ENCODE measurements at regions not wholly inside any gene's neighbourhood (a gene's known extent, or its start where the extent isn't known, plus 50 kb on each side); places are given as distances from the start of the nearest gene placed in this dataset.
"Not testable (repeated sequence)": the region's sequence is repeated elsewhere in the genome, so short reads cannot be mapped to it uniquely, and the experiment has no call there.

DNA sequence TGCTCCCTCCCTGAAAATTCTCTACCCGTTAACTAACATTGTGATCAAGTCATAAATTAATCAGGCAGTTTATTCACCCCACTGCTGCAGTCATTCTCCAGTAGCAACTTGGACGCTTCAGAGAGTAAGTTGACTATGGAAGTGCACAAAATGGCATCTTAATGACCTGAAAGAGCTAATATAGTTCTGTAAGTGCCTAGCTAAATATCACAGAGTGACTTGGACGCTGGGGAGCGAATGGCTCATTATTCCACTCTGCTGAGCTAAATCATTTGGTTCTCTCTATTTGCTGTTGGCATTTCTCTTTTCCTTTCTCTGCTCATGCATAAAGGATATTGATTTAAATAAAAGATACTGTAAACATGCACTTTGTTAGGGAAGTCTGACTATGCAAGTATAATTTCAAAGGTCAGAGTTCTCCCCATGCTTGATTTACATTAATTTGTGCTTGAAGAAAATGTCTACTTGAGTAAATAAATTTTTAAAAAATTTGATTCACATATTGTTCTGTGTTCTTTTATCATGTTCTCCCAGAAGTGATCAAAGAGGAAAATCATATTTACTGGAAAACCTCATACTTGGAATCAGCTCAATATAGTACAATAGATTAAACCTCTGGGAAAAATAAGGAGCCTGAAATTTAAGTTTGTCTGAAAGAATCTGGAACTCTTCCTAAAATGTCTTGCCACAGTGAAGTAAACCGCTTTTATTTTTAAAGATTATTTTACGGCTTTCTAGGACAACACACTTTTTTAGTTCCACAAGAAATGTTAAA is 169.5 kb upstream of the HAPLN1 start:
- DNase-seq = peak; percentile 39

DNA sequence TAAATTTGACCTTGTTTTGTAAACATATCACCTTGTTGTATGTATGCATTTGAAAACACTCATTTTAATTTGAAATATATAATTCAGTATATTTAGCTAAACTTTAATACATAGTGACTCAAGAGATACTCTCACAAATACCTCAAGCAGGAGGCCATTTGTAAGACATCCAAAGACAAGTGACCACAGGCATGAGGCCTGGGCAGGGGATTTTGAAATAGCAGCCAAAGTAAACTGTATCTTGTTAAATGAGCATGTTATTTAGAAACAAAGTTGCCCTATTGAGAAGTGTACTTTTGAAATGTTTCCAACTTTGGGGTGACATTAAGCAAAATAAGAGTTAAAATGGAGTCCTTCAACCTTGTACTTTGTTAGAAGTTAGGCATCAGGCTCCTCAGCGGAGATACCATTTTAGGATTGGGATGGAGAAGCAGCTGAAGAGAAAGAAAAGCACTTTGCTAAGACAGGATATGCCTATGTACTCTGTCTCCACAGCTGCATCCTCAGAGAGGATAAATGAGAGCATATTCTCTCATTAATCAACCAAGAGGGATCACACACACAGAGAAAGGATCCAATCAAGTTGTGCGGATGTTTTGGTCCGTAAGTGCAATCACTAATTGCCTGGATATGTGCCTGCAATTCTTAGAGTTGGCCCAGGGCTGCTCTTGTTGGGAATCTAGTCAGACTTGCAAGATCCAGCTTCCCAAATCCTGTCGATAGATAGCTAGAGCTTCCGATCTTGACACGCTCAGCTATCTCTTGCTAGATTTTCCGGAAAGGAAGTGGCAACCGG is 157.5 kb upstream of the HAPLN1 start:
- DNase-seq = no peak

DNA sequence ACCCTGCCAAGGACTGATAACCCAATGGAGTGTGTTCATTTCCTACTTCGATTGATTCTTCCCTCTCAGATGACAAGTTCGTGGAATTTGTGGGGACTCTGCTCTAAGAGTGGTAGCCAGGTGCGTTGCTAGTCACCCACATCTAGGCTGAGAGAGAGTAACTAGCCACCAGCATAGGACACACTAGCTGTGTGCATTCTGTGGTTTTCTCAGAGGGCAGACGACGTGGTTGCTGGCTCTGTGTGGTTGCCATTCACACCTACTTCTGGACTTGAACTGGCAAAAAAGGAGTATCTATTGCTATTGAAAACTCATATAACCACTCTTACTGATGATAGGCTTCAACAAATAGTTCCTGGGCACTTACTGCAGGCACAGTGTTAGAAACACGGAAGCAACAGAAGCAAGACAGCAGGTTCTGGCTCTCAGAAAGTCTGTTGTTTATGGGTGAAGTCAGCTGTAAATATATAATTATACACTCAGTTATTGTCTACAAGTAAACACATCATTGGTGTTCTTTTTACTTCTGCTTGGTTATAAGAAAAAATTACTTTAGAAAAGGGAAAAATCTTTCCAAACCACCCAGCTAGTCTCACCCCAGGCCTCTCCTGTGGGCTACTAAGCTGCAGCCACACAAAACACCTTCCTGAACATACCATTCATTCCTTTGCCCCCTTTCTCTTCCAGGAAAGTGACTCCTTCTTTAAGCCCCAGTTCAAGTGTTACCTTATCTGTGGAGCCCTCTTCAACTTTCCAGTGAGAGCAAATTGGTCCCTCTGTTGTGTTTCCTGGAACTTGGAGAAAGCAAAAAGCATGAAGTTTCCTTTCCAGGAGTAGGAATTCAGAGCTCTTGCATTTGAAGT is 151.1 kb upstream of the HAPLN1 start:
- DNase-seq = no peak

DNA sequence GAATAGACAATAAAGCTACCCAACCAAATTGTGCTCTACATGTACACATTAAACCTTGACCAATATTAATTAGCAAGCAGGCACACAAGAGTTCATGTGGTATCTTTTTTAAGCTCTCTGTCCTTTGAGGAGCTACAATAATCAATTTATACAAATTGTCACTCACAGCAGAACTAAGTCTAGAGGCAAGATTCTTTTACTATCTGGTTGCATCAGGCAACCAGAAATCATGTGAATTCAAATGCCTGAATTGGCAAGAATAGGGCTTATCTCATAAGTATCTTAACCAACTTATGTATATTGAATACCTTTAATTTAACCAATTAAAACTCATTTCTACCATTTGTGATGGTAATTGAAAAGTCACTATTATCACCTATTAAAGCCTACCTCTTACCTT is 145.5 kb upstream of the HAPLN1 start:
- no peak for DNase-seq

DNA sequence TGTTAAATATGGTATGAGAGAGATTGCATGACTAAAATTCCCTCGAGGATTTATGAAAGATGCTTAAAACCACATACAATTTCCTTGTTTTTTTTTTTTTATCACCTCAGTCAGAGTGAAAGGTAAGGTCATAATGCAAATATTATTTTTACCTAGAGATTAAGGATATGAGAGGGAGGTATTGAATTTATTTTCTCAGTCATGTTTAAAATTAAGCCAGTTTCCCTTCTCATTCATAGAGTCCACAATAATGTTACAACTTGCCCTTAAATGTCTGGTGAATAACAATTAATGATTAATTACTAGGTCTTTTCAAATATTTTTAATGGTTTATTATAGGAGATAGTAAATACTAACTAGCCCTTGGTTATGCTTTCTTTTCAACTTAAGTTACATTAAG is 144.9 kb upstream of the HAPLN1 start:
- DNase-seq = no peak

DNA sequence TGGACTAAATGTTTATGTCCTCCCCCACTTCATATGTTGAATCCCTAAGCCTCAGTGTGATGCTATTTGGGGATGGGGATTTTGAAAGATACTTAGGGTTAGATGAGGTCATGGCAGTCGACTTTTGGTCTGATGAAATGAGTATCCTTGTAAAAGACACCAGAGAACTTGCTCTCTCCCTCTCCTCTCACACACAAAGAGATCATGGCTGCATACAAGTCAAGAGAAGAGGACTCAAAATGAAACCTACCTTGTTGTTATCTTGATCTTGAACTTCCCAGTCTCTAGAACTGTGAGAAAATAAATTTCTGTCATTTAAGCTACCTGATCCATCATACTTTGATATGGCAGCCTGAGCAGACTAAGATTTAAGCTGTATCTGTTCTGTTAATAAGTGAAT is 144.0 kb upstream of the HAPLN1 start:
- DNase-seq = no peak

DNA sequence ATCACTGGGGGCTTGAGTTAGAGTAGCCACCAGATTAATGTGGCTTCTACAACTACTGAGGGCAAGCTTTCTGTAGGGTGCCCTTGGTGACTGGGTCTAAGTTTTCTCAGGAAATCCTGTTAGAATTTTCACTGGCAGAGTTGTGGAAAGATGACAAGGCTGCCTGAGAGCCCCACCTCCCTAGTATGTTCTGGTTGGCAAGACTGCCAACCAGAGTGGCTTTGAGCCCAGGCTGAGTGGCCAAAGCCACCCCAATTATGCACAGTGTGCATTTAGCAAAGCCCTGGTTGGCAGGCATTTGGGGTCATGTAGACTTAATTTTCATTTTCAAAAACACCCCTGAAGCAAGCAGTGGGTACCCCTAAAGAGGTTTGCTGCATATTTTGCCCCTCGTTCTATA is 136.7 kb upstream of the HAPLN1 start:
- no peak for DNase-seq

DNA sequence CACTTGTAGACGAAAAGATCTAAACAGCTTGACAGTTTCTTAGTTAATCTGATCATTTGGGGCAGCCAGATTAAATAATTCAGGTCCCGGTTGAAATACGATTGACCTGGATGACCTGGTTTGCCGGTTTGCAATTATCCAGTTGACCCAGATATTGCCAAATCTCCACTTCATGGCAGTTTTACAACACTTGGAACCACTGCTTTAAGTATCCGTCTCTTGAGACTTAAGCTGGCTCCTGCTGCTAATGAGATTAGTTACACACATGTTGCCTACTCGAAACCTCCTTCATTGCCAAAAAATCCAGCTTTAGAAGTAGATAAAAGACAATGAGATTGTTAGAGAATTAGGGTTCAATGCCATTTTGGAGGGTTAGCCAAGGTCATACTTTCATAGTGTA is 136.2 kb upstream of the HAPLN1 start:
- no peak for DNase-seq

DNA sequence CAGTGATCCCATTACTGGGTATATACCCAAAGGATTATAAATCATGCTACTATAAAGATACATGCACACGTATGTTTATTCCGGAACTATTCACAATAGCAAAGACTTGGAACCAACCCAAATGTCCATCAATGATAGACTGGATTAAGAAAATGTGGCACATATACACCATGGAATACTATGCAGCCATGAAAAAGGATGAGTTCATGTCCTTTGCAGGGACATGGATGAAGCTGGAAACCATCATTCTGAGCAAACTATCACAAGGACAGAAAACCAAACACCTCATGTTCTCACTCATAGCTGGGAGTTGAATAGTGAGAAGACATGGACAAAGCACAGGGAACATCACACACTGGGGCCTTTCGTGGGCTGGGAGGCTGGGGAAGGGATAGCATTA is 129.8 kb upstream of the HAPLN1 start:
- DNase-seq = not testable (repeated sequence)

DNA sequence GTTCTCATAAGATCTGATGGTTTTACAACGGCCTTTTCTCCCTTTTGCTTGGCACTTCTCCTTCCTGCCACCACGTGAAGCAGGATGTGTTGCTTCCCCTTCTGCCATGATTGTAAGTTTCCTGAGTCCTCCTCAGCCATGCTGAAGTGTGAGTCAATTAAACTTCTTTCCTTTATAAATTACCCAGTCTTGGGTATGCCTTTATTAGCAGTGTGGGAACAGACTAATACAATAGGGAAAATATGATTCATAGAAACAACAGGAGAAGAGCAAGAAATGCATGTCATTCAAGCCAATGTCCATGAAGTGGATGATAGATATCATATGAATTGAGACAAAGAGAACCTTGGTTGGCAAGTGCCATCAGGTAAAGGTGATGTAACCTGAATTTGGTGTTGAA is 128.3 kb upstream of the HAPLN1 start:
- no peak for DNase-seq

DNA sequence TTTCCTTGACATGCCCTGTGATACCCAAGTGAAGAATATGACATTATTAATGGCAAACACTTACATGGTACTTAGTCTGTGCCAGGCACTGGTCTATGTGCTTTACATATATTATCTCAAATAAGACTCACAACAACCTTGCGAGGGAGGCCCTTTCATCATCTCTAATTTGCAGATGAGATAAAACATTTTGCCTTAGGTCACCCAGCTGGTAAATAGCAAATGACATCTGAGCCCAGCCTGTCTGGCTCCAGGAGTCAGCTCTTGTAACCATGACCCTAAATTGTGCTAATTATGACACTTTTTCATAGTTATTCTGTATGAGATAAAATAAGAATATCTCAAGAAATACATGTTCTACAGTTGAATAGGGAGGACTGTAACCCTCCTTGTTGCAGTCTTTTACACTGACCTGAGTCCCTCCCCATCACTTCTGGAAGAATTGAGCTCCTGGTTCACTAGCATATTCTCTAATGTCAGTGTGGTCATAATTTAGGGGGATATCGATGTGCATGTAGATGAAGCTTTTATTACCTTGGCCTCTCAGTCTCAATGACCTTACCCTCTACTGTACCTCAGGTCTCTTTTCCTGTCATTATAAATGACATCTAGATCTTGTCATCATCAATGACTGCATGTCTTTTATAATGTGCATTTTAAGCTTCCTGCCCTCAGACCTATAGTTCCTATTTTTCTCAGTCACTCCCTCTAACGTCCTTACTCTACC is 126.1 kb upstream of the HAPLN1 start:
- DNase-seq = no peak

DNA sequence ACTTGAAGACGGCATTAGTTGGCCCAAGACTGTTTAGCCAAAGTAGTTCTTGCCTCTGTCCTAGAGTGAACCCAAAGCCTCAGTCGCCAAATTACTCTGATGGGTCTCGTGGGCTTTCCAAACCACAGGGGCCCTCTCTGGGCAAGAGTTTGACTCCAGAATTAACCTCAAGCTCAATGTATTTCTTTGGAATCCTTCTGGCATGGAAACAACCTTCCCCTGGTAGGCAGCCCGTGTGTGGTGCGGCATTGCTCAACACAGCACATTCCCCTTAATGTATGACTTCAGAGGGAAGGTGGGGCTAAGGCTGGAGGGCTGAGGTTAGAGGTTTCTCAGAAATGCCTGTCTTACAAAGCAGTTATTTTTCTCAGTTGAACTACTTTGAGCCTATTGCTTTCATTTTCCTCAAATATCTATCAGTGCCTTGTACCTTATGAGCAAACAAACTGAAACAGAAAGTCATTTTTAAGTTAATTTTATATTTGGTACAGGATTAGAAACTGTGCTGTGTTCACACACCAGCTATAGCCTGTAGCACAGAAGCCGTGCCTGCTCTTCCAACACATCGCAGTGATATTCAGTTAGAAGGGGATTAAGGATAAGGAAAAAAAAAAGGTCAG is 123.9 kb upstream of the HAPLN1 start:
- no peak for DNase-seq

DNA sequence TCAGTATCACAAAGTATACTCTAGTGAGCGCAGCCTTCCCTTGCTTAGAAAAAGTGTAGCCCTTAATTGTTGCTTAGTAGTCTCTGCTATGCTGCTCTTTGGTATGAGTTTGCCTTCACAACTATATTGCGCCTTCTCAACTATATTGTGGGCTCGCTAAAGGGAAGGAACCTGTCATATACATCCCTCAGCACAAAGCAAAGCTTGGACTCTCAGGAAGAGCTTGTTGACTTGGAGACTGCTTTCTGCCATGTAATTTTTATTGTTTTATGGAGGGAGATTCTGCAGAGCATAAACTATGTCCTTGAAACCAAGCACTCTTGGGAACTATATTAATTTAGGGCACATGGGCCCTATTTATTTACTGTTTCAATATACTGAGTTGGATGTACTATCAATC is 119.1 kb upstream of the HAPLN1 start:
- no peak for DNase-seq

DNA sequence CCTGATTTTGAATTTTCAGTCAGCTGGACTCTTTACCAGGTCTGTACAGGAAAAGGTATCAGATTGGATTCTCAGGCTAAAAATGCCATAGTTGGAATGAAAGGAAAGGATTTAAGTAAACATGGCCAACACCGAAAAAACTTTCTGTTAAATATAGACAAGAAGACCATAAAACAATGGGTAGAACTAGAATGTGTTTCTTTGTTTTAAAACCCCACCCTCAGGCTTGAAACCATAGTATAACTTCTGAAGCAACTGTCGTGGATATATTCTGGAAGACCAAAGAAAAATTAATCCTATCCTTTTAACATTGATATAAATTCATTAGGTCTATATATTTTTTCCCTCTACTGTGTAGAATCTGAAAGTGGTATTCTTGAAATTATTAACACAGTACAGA is 118.6 kb upstream of the HAPLN1 start:
- no peak for DNase-seq

DNA sequence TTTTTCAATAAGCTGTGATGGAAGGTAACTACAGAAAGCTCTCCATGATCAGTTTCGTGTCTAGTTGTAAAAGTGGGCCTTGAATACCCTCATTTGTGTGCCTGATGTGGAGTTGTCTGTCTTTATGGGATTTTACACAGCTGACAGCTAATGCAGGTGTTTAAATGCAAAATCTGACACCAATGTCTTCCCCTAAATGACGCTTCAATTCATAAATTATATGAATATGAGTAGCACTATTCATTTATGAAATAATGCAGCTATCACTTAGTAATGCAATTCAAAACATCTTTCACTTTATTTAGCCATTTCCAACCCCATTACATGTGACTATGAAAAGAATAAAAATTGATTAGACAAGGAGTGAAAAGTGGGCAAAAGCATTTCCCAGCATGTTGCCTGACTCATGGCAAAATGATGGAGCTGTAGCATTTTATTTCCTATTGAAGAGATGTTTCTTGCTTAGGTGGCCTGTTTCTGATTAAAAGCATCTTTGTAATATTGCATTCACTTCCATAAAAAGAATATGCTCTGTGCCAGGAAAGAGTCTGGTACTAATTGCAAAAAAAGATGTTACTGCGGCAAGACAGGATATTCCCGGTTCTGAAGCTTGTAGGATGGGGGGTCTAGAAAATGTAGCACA is 116.7 kb upstream of the HAPLN1 start:
- no peak for DNase-seq

DNA sequence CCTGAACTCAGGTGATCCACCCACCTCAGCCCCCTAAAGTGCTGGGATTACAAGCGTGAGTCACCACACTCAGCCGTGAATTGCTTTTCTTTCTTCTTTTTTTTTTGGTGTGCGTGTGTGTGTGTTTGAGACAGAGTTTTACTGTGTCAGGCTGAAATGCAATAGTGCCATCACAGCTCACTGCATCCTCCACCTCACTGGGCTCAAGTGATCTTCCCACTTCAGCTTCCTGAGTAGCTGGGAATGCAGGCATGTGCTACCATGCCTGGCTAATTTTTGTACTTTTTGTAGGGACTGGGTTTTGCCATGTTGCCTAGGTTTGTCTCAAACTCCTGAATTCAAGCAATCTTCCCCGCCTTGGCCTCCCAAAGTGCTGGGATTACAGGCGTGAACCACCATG is 113.7 kb upstream of the HAPLN1 start:
- DNase-seq = no peak

DNA sequence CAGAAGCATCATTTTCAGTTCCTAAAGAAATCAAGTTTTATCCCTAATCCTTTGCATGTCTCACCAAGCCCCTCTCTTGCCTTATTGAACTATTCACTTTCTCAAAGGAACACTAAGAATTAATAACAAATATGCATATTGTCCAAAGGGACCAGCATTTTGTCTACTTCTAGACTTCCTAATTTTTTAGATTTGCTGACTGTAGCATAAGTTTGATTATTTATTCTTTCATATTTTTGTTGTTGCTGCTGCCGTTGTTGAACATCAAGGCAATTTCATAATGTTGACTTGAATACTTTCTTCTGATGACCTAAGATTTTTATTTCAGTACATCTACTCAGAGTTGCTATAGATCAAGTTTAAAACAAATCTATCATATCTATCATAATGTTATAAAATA is 111.2 kb upstream of the HAPLN1 start:
- no peak for DNase-seq

DNA sequence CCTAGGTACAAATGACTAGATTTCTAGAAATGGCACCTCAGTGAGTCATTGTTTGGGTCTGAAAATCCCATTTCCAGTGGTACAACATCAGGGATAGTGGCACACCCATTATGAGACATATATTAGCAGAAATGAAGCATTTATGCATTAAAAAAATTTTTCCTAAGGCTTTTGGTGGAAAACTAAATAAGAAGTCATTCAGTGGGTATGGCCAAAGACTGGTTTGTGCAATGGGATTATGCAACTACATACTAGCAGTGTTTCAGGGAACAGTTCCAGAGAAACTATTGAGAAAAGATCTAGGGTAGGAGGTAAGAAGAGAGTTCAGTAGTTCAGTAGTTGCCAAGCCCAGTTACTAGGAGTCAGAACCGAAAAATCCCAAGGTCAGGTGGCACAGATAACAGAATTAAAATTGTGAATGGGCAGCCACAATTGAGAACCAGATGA is 106.5 kb upstream of the HAPLN1 start:
- no peak for DNase-seq

DNA sequence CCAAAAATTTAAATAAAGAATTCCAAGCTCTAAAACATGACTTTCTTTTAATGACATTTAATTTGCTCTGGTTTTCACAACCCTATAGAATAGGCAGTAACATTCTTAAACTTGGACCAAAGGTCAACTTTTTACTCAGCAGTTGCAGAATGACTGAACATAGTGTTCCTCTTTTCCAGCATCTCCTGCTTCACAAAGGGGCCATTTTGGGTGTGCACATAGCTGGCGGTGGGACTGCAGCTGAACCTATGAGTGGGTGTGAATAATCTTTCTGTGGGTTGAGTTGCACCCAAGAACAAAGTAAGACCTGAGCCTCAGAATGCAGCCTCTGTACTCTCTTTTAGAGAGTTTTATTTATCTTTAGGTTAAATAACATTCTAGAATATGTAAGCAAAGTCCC is 96.9 kb upstream of the HAPLN1 start:
- DNase-seq = no peak

DNA sequence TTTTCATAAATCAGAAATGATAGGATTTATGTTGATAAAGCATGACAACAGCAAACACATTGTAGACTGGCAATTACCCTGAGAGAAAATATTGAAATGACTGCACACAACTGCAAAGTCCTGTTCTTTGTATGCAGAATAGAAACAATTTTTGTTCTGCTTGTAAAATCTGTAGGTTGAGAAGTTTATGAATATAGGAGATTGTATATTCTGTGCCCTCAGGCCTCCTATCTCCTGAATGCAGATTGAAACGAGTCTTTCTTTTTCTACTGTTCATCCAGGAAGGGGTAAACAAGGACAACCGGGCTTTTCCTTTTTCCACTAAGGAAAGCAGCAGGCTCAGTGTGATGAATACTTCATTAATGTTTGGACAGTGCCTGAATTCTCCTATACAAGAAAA is 95.0 kb upstream of the HAPLN1 start:
- DNase-seq = no peak

DNA sequence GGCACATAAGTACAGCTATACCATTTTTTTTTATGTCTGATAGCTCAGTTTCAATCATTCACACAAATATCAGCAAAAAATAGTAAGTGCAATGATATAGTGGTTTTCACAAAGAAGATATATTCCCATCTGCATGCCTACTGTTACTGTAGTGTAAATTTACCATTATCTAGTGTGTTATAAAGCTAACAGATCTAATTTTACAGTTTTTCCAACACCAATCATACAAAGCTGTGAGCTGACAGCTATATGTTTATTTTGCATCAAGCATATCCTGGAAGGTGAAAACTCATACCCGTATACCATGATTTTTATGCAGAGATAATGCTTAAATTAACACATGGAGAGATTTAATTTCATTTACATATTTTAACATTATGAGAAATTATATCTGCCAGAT is 89.9 kb upstream of the HAPLN1 start:
- DNase-seq = no peak

DNA sequence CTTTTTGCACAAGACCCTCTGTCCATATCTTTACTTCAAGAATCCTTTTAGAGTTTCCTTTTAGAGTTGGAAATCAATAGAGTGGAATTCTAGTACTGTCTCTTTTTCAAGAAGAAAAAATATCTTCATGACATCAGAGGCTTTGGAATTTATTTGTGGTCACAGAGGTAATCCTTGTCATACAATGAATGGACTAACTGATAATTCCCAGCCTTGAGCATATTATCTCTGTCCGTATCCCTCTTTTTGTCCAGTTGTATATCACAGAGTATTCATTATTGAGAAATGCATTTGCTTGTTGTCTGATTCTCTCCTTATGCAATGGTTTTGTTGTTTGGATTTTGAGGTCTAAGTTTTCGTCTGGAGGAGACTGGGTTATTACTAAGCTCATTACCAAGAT is 82.0 kb upstream of the HAPLN1 start:
- no peak for DNase-seq

Measured in NCI-H1436 (cell line).